GM18861 (cell line): ENCODE measurements at regions not wholly inside any gene's neighbourhood (a gene's known extent, or its start where the extent isn't known, plus 50 kb on each side); places are given as distances from the start of the nearest gene placed in this dataset.
"Not testable (repeated sequence)": the region's sequence is repeated elsewhere in the genome, so short reads cannot be mapped to it uniquely, and the experiment has no call there.

ENCODE experiments used
- ATAC-seq: cut with Tn5 transposase; IDR thresholded peaks from one replicate; pipeline ENCODE4 v1.9.1; 2021; ENCODE audit not compliant: unreplicated experiment

DNA sequence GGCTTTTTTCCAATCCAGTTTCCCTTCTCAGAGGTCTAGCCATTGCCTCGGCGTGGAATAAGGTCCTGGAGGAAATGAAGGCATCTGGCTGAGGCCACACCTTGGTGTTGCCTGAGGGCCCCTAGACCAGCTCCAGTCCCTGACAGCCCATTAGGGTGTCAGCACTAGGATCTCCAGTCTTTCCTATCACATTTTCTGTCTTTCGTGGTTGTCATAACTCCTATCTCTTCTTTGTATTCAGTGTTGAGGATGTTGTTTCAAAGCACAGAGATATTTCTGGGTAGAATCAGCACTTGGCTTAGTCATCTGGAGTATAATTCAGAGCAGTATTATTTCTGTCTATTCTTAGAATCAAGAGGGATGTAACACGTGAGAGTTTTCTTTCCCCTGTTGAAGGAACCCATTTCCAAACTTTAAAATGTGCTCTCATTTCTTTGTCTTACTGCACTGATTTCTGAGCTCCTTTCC lies 844.3 kb downstream of the KCNT2 start:
- ATAC-seq, result no peak

DNA sequence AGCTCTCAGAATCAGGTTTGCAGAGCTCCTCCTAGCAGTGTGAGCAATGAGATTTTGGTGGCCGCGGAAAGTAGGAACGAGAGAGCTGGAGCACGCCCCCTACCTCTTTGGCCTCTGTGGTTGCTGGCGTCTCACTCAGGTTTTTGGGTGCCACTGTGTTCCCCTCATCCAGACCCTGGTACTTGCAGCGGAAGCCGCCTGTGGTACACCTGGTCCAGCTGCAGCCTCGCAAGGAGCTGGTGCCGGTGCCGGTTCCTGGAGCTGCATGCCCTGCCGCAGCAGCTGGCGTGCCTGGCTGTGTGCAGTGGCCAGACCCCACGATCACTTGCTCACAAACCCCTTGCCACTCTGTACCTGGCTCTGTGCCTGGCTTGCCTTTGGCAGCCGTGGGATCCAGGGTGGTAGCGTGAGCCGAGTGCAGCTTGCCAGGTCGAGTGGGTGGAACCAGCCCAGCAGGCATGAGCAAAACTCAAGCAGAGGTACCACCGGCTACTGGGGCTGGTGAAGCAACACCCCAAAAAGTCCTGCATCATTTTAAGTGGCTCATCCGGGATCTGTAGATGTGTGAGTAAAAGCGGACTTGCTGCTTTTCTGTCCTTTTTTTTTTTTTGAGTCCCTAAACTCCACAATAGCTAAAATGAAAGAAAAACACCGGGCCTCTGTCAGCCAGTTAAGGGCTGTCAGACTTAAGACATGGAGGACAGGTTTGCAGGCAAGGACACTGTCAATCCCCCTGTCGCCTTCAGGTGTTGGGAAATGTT lies 844.9 kb downstream of the KCNT2 start:
- ATAC-seq, result no peak

DNA sequence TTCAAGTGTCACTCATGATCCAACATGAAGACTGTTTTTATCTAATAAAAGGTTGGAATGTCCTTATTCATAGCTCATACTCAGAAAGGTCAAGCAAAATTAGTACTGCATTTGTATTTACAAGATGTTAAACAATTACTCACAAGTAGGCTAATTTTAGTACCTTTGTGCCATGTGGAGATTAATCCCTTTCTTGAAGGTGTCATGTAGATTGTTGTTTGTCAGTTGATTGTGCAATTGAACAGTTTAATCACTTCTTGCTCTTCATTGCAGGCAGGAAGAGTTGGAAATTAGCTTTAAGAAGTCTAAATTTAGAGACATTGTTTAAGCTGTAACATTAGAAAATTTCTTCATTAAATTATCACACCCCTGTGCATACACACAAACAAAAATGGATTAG lies 847.1 kb downstream of the KCNT2 start:
- no peak for ATAC-seq

- no peak for ATAC-seq
Measured at GRCh38 chr1:195756109-195756508, 852.1 kb downstream of the KCNT2 start.

GRCh38 chr1:195754874-195755273 lies 853.4 kb downstream of the KCNT2 start:
- ATAC-seq, result no peak

DNA sequence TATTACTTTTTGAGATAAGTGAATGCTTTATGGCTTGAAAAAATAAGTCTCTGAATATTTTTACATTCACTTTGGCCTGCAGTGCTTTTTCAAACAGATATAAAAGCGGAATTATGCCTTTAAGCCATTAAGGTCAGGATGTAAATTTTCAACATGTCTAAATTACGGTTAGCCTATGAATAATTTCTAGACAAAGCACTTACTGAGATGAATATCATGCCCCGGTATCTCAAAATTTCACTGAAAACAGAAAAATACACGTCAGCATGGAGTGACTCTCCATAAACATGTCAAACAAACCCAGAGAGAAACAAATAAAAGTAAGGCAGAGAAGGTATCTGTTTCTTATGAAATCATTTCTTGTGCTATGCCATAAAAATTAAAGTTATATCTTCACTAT lies 853.9 kb downstream of the KCNT2 start:
- ATAC-seq, result no peak

GRCh38 chr1:195748969-195749368 lies 859.3 kb downstream of the KCNT2 start:
- ATAC-seq, result no peak

- no peak for ATAC-seq
Measured at GRCh38 chr1:195745189-195746010, 862.8 kb downstream of the KCNT2 start.

DNA sequence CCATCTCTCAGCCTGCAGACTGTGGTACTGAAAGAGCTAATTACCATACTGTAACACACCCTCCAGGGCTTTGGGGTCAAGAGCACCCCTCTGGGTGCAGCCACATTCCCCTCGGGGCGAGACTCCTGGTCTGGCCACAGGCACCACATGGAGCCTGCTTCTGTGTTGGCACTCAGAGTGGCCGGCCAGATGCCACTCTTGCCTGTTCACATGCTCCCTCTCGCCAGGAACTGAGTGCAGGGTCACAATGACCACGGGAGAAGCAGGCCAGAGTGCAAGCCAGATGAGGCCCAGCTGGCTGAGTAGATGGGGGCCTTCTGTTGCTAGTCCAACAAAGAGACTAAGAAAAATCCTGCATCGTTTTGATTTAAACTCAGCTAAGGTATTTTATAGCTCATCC lies 864.0 kb downstream of the KCNT2 start:
- no peak for ATAC-seq

- ATAC-seq, result no peak
Measured at GRCh38 chr1:195740862-195741261, 867.4 kb downstream of the KCNT2 start.

- ATAC-seq, result no peak
Measured at GRCh38 chr1:195738966-195739650, 869.1 kb downstream of the KCNT2 start.

DNA sequence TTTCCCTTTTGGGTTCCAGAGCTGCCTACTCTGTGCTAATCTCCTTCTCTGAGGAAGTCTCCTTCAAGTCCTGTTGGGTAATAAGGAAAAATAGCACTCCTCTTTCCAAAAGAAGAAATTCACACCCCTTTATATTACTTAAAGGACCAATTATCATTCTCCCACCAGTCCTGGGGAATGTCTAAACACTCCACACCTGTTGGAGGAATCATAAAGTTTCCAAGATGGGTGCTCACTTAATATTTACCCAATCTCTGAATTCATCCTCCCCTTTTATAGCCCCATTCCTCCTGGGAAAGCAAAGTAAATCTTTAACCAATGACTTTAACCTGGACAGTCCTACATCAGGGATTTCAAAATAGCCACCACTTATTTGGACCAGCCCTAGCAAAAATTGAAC lies 873.1 kb downstream of the KCNT2 start:
- ATAC-seq, result no peak

DNA sequence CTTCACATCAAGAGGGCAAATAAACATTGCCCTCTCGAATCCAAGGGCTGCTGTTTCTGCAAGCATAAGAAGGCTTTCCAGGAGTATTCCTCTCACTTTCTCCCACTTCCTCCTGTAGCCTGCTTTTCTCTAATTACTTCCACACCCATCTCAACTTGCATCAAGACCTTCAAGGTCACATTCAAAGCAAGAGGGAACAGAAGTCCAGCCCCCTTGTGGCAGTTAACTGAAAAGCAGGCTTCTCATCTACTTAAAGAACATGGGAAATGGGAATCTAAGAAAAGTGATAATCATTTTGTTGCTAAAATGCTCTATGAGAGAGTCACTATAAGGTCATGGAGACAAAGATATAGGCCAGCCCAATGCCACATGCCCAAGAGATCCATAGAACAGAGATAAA lies 874.4 kb downstream of the KCNT2 start:
- peak; percentile 55 for ATAC-seq

DNA sequence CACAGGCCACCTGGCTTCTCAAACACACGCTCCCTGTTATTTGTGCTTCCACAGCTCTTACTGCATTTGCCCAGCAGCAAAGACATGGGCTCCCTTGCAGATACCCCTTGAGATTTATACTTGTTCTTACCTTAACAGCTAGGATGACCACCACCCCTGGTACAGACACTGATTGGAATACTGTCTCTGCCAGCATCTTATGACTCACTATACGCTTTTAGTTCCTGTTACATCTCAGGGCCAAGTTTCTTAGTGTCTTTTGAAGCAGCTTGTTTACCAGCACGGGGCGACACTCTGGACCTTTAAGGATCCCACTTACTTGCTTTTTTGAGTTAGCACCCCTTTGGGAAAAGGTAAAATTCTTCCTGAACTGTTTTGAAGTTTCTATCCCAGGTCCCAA lies 874.8 kb downstream of the KCNT2 start:
- no peak for ATAC-seq

GRCh38 chr1:195731385-195731784 lies 876.9 kb downstream of the KCNT2 start:
- ATAC-seq, result no peak

GRCh38 chr1:195723796-195724194 lies 884.4 kb downstream of the KCNT2 start:
- no peak for ATAC-seq

GRCh38 chr1:195722852-195723795 lies 885.1 kb downstream of the KCNT2 start:
- ATAC-seq, result not testable (repeated sequence)

DNA sequence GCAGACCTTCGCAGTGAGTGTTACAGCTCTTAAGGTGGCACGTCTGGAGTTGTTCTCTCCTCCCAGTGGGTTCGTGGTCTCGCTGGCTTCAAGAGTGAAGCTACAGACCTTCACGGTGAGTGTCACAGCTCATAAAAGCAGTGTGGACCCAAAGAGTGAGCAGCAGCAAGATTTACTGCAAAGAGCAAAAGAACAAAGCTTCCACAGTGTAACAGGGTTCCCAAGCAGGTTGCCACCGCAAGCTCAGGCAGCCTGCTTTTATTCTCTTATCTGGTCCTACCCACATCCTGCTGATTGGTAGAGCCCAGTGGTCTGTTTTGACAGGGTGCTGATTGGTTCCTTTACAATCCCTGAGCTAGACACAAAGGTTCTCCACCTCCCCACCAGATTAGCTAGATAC lies 886.1 kb downstream of the KCNT2 start:
- ATAC-seq, result not testable (repeated sequence)

DNA sequence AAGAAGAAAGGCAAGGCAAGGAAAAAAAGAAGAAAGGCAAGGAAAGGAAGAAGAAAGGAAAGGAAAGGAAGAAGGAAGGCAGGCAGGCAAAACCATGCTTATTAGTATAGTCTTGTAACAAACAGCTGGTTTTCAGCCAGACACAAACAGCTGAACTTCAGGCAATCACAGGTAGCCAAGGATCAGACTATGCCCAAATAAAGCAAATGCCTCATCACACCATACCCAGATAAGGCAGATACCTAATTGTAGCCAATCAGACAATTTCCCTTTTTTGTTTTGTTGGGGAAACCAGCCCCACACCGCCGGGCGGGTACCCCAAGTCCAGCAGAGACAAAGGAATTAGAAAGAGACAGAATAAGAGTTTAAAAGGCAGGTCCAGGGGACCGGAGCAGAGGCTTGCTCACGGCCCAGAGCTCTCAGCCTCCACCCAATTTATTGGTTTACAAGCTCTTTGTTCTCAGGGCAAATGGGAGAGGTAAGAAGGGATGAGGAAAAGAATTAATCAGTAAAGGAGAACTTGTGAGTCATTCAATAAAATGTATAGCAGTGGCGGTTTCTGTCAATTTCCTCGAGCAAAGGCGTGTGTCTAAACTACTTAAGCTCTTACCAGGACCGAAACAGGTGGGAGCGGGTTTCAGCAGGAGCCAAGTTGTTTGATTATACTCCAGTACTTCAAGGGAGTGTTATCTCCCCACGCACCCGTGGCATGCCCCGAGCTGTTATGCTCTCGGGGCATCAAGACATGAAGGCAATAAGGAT lies 886.8 kb downstream of the KCNT2 start:
- no peak for ATAC-seq

DNA sequence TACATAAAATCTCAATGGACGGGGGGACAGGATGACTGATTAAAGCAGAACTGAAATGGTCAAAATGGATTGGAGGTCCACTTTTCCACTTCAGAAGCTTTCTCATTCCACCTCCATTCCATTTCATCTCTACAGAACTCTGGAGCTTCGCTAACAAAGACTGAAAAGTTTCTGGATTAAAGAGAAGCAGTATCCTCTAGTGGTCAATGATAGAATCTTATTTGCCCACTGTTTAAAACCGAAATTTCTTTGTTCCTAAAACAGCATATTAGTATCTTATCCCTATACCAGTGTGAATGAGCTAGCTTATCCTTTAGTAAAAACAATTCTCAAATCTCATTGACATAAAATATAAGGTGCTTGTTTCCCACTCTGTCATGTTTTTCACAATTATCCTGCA lies 890.6 kb downstream of the KCNT2 start:
- ATAC-seq, result peak; percentile 45
